ENCODE measurements at regions not wholly inside any gene's neighbourhood (a gene's known extent, or its start where the extent isn't known, plus 50 kb on each side); places are given as distances from the start of the nearest gene placed in this dataset.
"Not testable (repeated sequence)": the region's sequence is repeated elsewhere in the genome, so short reads cannot be mapped to it uniquely, and the experiment has no call there.

- DNase-seq (ENCODE audit: low spot score), result no peak
- in situ Hi-C loops (cut with MboI; ENCODE audit: low sequenced_read_pairs, unreplicated experiment), result no loop called here
Observed at GRCh38 chr10:9452056-9452455, 1397.6 kb downstream of the GATA3 start.

GRCh38 chr10:9453871-9454270 is 1399.4 kb downstream of the GATA3 start:
- DNase-seq (ENCODE audit: low spot score); in situ Hi-C loops (cut with MboI; ENCODE audit: low sequenced_read_pairs, unreplicated experiment): not testable (repeated sequence)

More at GRCh38 chr10:9452056-9452455, 1397.6 kb downstream of the GATA3 start:
- TF ChIP-seq CTCF (IDR thresholded peaks at IDR 0.05; ENCODE audit: borderline replicate concordance, control extremely low read depth, extremely low read depth, insufficient read depth, missing control alignments), result no peak

- DNase-seq (ENCODE audit: low spot score), result no peak
- in situ Hi-C loops (cut with MboI; ENCODE audit: low sequenced_read_pairs, unreplicated experiment), result no loop called here
- no peak for TF ChIP-seq CTCF (IDR thresholded peaks at IDR 0.05; ENCODE audit: borderline replicate concordance, control extremely low read depth, extremely low read depth, insufficient read depth, missing control alignments)
Observed at GRCh38 chr10:9469663-9470205, 1415.2 kb downstream of the GATA3 start.

GRCh38 chr10:9470581-9470980 is 1416.1 kb downstream of the GATA3 start:
- in situ Hi-C loops (cut with MboI; ENCODE audit: low sequenced_read_pairs, unreplicated experiment), result no loop called here
- no peak for TF ChIP-seq CTCF (IDR thresholded peaks at IDR 0.05; ENCODE audit: borderline replicate concordance, control extremely low read depth, extremely low read depth, insufficient read depth, missing control alignments)
- DNase-seq (ENCODE audit: low spot score), result no peak

- in situ Hi-C loops (cut with MboI; ENCODE audit: low sequenced_read_pairs, unreplicated experiment), result no loop called here
- TF ChIP-seq CTCF (IDR thresholded peaks at IDR 0.05; ENCODE audit: borderline replicate concordance, control extremely low read depth, extremely low read depth, insufficient read depth, missing control alignments), result no peak
- DNase-seq (ENCODE audit: low spot score), result no peak
Observed at GRCh38 chr10:9501944-9502343, 1447.5 kb downstream of the GATA3 start.

- in situ Hi-C loops (cut with MboI; ENCODE audit: low sequenced_read_pairs, unreplicated experiment), result no loop called here
- no peak for TF ChIP-seq CTCF (IDR thresholded peaks at IDR 0.05; ENCODE audit: borderline replicate concordance, control extremely low read depth, extremely low read depth, insufficient read depth, missing control alignments)
- DNase-seq (ENCODE audit: low spot score), result no peak
Observed at GRCh38 chr10:9504227-9504626, 1449.7 kb downstream of the GATA3 start.

GRCh38 chr10:9505546-9505945 is 1451.1 kb downstream of the GATA3 start:
- in situ Hi-C loops (cut with MboI; ENCODE audit: low sequenced_read_pairs, unreplicated experiment), result no loop called here
- no peak for TF ChIP-seq CTCF (IDR thresholded peaks at IDR 0.05; ENCODE audit: borderline replicate concordance, control extremely low read depth, extremely low read depth, insufficient read depth, missing control alignments)
- DNase-seq (ENCODE audit: low spot score), result no peak
